CD14-positive monocyte (primary cell): ENCODE measurements at regions not wholly inside any gene's neighbourhood (a gene's known extent, or its start where the extent isn't known, plus 50 kb on each side); places are given as distances from the start of the nearest gene placed in this dataset.

Source experiments
- DNase-seq, 3 donors: peaks; one replicate each; pipeline ENCODE4 v3.0.0-alpha.2; 2011 to 2022
- H2AFZ ChIP-seq: 2 replicates; pipeline ENCODE4 v1.6.0; 2012; ENCODE audit warnings: mild to moderate bottlenecking, low read depth, low read length, inconsistent platforms; ENCODE audit not compliant: insufficient read depth, poor library complexity, severe bottlenecking
- H3K27ac ChIP-seq, 2 donors: 1 replicate in 1 of 2; 2 replicates in 1 of 2; pipeline ENCODE4 v1.5.1; 2012 to 2013; ENCODE audit warnings: low read length in 2 of 2, control low read depth in 1 of 2, inconsistent platforms in 1 of 2, low read depth in 1 of 2, mild to moderate bottlenecking in 1 of 2
- H3K27me3 ChIP-seq, 2 donors: one replicate each; pipeline versions ENCODE4 v1.6.0 to v1.6.1; 2011 to 2013; ENCODE audit warnings: low read length in 2 of 2; ENCODE audit not compliant: control insufficient read depth in 2 of 2, insufficient read depth in 2 of 2
- H3K36me3 ChIP-seq, 2 donors: replicated peaks in 1 of 2; 1 replicate in 1 of 2; 2 replicates in 1 of 2; pipeline versions ENCODE4 v1.5.1 to v1.6.1; 2012 to 2013; ENCODE audit warnings: low read length in 2 of 2, control low read depth in 1 of 2, inconsistent platforms in 1 of 2, mild to moderate bottlenecking in 1 of 2; ENCODE audit not compliant: insufficient read depth in 2 of 2, control insufficient read depth in 1 of 2
- H3K4me1 ChIP-seq, 2 donors: 1 replicate in 1 of 2; 2 replicates in 1 of 2; pipeline versions ENCODE4 v1.5.1 to v1.6.1; 2012 to 2013; ENCODE audit warnings: low read length in 2 of 2, control low read depth in 1 of 2, inconsistent platforms in 1 of 2, mild to moderate bottlenecking in 1 of 2, moderate library complexity in 1 of 2; ENCODE audit not compliant: insufficient read depth in 2 of 2, control insufficient read depth in 1 of 2
- H3K4me2 ChIP-seq: replicated peaks from 2 replicates; pipeline ENCODE3; 2012; ENCODE audit warnings: low read length, moderate library complexity, mild to moderate bottlenecking; ENCODE audit not compliant: poor library complexity, severe bottlenecking; ENCODE audit errors: extremely low read depth
- H3K4me3 ChIP-seq, 3 experiments: fragments of 200-600 bp in 1 of 3; sonication (generic) in 1 of 3; replicated peaks in 1 of 3; 1 replicate in 2 of 3; 2 replicates in 1 of 3; pipeline ENCODE4 v1.5.1; 2011 to 2013; ENCODE audit warnings: low read length in 3 of 3, mild to moderate bottlenecking in 3 of 3, control low read depth in 2 of 3, low read depth in 2 of 3, inconsistent platforms in 1 of 3, moderate library complexity in 1 of 3
- H3K79me2 ChIP-seq: 2 replicates; pipeline ENCODE4 v1.6.0; 2012; ENCODE audit warnings: mild to moderate bottlenecking, control low read depth, inconsistent platforms, low read length, moderate library complexity; ENCODE audit not compliant: insufficient read depth
- H3K9ac ChIP-seq: 2 replicates; pipeline ENCODE4 v1.6.0; 2017; ENCODE audit warnings: low read length, mild to moderate bottlenecking; ENCODE audit not compliant: insufficient read depth, poor library complexity, severe bottlenecking
- H3K9me3 ChIP-seq, 2 donors: replicated peaks in 1 of 2; 1 replicate in 1 of 2; 2 replicates in 1 of 2; pipeline versions ENCODE4 v1.5.1 to v1.6.1; 2012 to 2013; ENCODE audit warnings: low read length in 2 of 2, control low read depth in 1 of 2; ENCODE audit not compliant: control insufficient read depth in 1 of 2, insufficient read depth in 1 of 2
- H4K20me1 ChIP-seq: 2 replicates; pipeline ENCODE4 v1.6.0; 2012; ENCODE audit warnings: mild to moderate bottlenecking, low read length, control low read depth, moderate library complexity; ENCODE audit not compliant: insufficient read depth
- H3K27ac Mint-ChIP-seq, 7 donors: one replicate each; pipeline ENCODE4 v1.8.0; 2020; ENCODE audit warnings: mild to moderate bottlenecking in 7 of 7, mixed read lengths in 7 of 7, moderate library complexity in 6 of 7, inconsistent platforms in 2 of 7
- H3K27me3 Mint-ChIP-seq, 3 donors: one replicate each; pipeline ENCODE4 v1.8.0; 2021 to 2022; ENCODE audit warnings: low read depth in 3 of 3, mild to moderate bottlenecking in 3 of 3, mixed read lengths in 3 of 3, moderate library complexity in 3 of 3, inconsistent platforms in 1 of 3
- H3K36me3 Mint-ChIP-seq, 2 donors: one replicate each; pipeline ENCODE4 v1.8.0; 2020; ENCODE audit warnings: mixed read lengths in 2 of 2, inconsistent platforms in 1 of 2, mild to moderate bottlenecking in 1 of 2
- H3K4me1 Mint-ChIP-seq: one replicate; pipeline ENCODE4 v1.8.0; 2020; ENCODE audit warnings: mild to moderate bottlenecking, mixed read lengths
- H3K4me3 Mint-ChIP-seq, 2 donors: one replicate each; pipeline ENCODE4 v1.8.0; 2020; ENCODE audit warnings: mild to moderate bottlenecking in 2 of 2, mixed read lengths in 2 of 2, moderate library complexity in 1 of 2
- H3K9me3 Mint-ChIP-seq, 7 donors: one replicate each; pipeline ENCODE4 v1.8.0; 2020 to 2022; ENCODE audit warnings: mixed read lengths in 7 of 7, mild to moderate bottlenecking in 6 of 7, moderate library complexity in 6 of 7, inconsistent platforms in 2 of 7
- CTCF ChIP-seq: fragments of 200-600 bp; IDR thresholded peaks from one replicate; pipeline ENCODE4 v1.8.0; 2022; ENCODE audit warnings: antibody characterized with exemption, mild to moderate bottlenecking
- WGBS: methylation state at CpG from one replicate; pipeline ENCODE4 v1.1.5; 2013; ENCODE audit warnings: missing lambda C conversion rate; ENCODE audit not compliant: insufficient coverage; 5-methylcytosine and 5-hydroxymethylcytosine counted together
- intact Hi-C, 2 donors: fragments of 100-400 bp; cut with micrococcal nuclease; formaldehyde crosslinking; loops; one replicate each; pipeline versions ENCODE4 v1.15.0 to v1.15.1; 2023

DNA sequence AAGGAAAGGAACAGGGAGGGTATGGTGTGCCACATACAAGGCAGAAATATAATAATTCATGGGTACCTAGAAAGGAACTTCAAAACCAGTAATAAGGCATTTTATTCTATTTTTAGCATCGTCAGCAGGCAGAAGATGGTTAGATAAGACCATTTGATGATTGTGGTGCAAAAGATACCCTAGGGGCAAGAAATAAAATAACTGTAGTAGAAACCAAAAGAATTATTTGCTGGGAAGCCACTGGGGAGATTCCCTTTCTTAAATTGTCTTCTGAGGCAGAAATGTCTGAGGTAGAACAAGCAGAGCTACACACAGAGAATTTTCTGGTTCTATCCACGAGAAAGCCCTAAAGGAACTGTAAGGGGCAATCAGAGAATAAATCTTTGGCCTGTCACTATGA, 64.3 kb upstream of the PCGF5 start:
- H2AFZ ChIP-seq = no peak overlapping the region

GRCh38 chr10:91159254-91159783, 61.1 kb upstream of the PCGF5 start:
- Mint-ChIP-seq H3K36me3 (peaks cover 6 to 9% of the 10 kb centered on the region in 2 donors), H3K4me3 (no peak overlapping the region), H3K27ac (no peak overlapping the region), H3K4me1 (peaks cover 13% of the 10 kb centered on the region), H3K27me3 (peaks cover 23 to 34% (median 25%) of the 10 kb centered on the region in 3 donors), H3K9me3 (peaks cover 0 to 7% (median 4%) of the 10 kb centered on the region in 7 donors)
- intact Hi-C loops = no loop called here
- Histone ChIP-seq H3K9ac (no peak overlapping the region), H3K9me3 (no peaks in the 10 kb centered on the region), H3K4me2 (no peak overlapping the region), H4K20me1 (no peaks in the 10 kb centered on the region), H3K4me3 (no peak overlapping the region), H3K27ac (no peak overlapping the region), H3K4me1 (peaks cover 8 to 13% of the 10 kb centered on the region in 2 donors), H2AFZ (no peak overlapping the region), H3K79me2 (no peaks in the 10 kb centered on the region), H3K27me3 (peaks cover 12 to 26% of the 10 kb centered on the region in 2 donors), H3K36me3 (no peaks in the 10 kb centered on the region)
- no peak for TF ChIP-seq CTCF
- DNase-seq = no peak
- WGBS = 100% methylated on average over 1 of the region's 2 CpGs

More for the DNA sequence above, 64.3 kb upstream of the PCGF5 start:
- Mint-ChIP-seq H3K4me3 (no peak overlapping the region), H3K4me1 (peaks cover 2% of the 10 kb centered on the region), H3K27ac (peak overlapping the region in 1 of 7 donors; percentile 18), H3K27me3 (peaks cover 8 to 13% (median 8%) of the 10 kb centered on the region in 3 donors), H3K36me3 (no peaks in the 10 kb centered on the region), H3K9me3 (peaks cover 0 to 2% (median 0%) of the 10 kb centered on the region in 7 donors)
- no peak for DNase-seq
- Histone ChIP-seq H3K27me3 (peaks cover 1 to 8% of the 10 kb centered on the region in 2 donors), H3K9ac (no peak overlapping the region), H3K4me2 (no peak overlapping the region), H4K20me1 (no peaks in the 10 kb centered on the region), H3K27ac (no peak overlapping the region), H3K79me2 (no peaks in the 10 kb centered on the region), H3K4me1 (no peaks in the 10 kb centered on the region), H3K9me3 (no peaks in the 10 kb centered on the region), H3K4me3 (no peak overlapping the region), H3K36me3 (no peaks in the 10 kb centered on the region)
- TF ChIP-seq CTCF = no peak
- intact Hi-C loops = no loop called here
- no CpG with 5 or more reads among the region's 2 CpGs for WGBS
